Ureter (tissue), 1 donor: ENCODE measurements at regions not wholly inside any gene's neighbourhood (a gene's known extent, or its start where the extent isn't known, plus 50 kb on each side); places are given as distances from the start of the nearest gene placed in this dataset.

Experiments
- DNase-seq: peaks from one replicate; pipeline ENCODE4 v3.0.0-alpha.2; 2020; ENCODE audit warnings: low spot score
- donor health status: DM: yes; HTN: yes; CAD: no.

- DNase-seq, result no peak
Measured at GRCh38 chr9:28610339-28610738, 1037.1 kb upstream of the C9orf72 start.

GRCh38 chr9:28616310-28616709, 1043.0 kb upstream of the C9orf72 start:
- DNase-seq, result no peak

- DNase-seq, result no peak
Measured at GRCh38 chr9:28620011-28620410, 1046.7 kb upstream of the C9orf72 start.

GRCh38 chr9:28620661-28621060, 1047.4 kb upstream of the C9orf72 start:
- no peak for DNase-seq

- no peak for DNase-seq
Measured at GRCh38 chr9:28624771-28625170, 1051.5 kb upstream of the C9orf72 start.

GRCh38 chr9:28628031-28628430, 1054.8 kb upstream of the C9orf72 start:
- no peak for DNase-seq

GRCh38 chr9:28648723-28649122, 1075.4 kb upstream of the C9orf72 start:
- no peak for DNase-seq

- DNase-seq, result no peak
Measured at GRCh38 chr9:28650327-28650726, 1077.0 kb upstream of the C9orf72 start.

GRCh38 chr9:28651050-28651722, 1077.9 kb upstream of the C9orf72 start:
- DNase-seq, result no peak

GRCh38 chr9:28653216-28653615, 1079.9 kb upstream of the C9orf72 start:
- no peak for DNase-seq

GRCh38 chr9:28656727-28657126, 1083.4 kb upstream of the C9orf72 start:
- DNase-seq, result no peak

- no peak for DNase-seq
Measured at GRCh38 chr9:28661853-28662252, 1088.6 kb upstream of the C9orf72 start.

- DNase-seq, result no peak
Measured at GRCh38 chr9:28662675-28663074, 1089.4 kb upstream of the C9orf72 start.

- no peak for DNase-seq
Measured at GRCh38 chr9:28668158-28668557, 1094.9 kb upstream of the C9orf72 start.

GRCh38 chr9:28671000-28671399, 1097.7 kb upstream of the C9orf72 start:
- DNase-seq, result no peak

- no peak for DNase-seq
Measured at GRCh38 chr9:28678097-28678496, 1104.8 kb upstream of the C9orf72 start.

GRCh38 chr9:28688172-28688571, 1114.9 kb upstream of the C9orf72 start:
- no peak for DNase-seq

GRCh38 chr9:28692012-28692411, 1118.7 kb upstream of the C9orf72 start:
- DNase-seq, result no peak

- no peak for DNase-seq
Measured at GRCh38 chr9:28696960-28697359, 1123.7 kb upstream of the C9orf72 start.

GRCh38 chr9:28699632-28700031, 1126.4 kb upstream of the C9orf72 start:
- DNase-seq, result no peak

- no peak for DNase-seq
Measured at GRCh38 chr9:28707616-28708015, 1134.3 kb upstream of the C9orf72 start.

GRCh38 chr9:28714188-28714587, 1140.9 kb upstream of the C9orf72 start:
- no peak for DNase-seq

GRCh38 chr9:28718226-28718625, 1144.9 kb upstream of the C9orf72 start:
- no peak for DNase-seq

- no peak for DNase-seq
Measured at GRCh38 chr9:28720746-28721145, 1147.5 kb upstream of the C9orf72 start.
